ENCODE measurements at regions not wholly inside any gene's neighbourhood (a gene's known extent, or its start where the extent isn't known, plus 50 kb on each side); places are given as distances from the start of the nearest gene placed in this dataset.
A peak's percentile ranks its signal among the peaks of the same experiment; 100 is the strongest.

GRCh38 chr7:130948822-130949221, 214.8 kb upstream of the KLF14 start:
- WGBS (ENCODE audit: insufficient coverage), result 50% methylated on average over 1 of the region's 1 CpG
- Histone ChIP-seq H3K27ac (ENCODE audit: low read length in 2 of 2) (no peak overlapping the region), H3K4me1 (ENCODE audit: control insufficient read depth in 2 of 2, insufficient read depth in 2 of 2, low read length in 2 of 2) (peaks cover 30 to 55% of the 10 kb centered on the region in 2 donors), H3K79me2 (ENCODE audit: control insufficient read depth, insufficient read depth, low read length) (peaks cover 96% of the 10 kb centered on the region), H3K4me3 (ENCODE audit: control extremely low read depth in 1 of 5, extremely low read depth in 1 of 5, insufficient read depth in 1 of 5, low read depth in 2 of 5, low read length in 4 of 5) (no peak overlapping the region), H3K9ac (ENCODE audit: low read length) (no peak overlapping the region), H3K4me2 (replicated peaks; ENCODE audit: low read depth, low read length, poor library complexity, severe bottlenecking) (no peak overlapping the region), H3K36me3 (replicated peaks in 1 of 2; ENCODE audit: control extremely low read depth in 1 of 2, control insufficient read depth in 1 of 2, extremely low read depth in 1 of 2, insufficient read depth in 2 of 2, low read length in 1 of 2) (peaks cover 8 to 35% of the 10 kb centered on the region in 2 experiments), H4K20me1 (ENCODE audit: control insufficient read depth, insufficient read depth, low read length, poor library complexity, severe bottlenecking) (peaks cover 16% of the 10 kb centered on the region), H2AFZ (ENCODE audit: insufficient read depth, low read depth, low read length, poor library complexity, severe bottlenecking) (no peak overlapping the region), H3K27me3 (replicated peaks in 1 of 4; ENCODE audit: control extremely low read depth in 1 of 4, control insufficient read depth in 3 of 4, insufficient read depth in 4 of 4, low read length in 3 of 4) (no peaks in the 10 kb centered on the region), H3K9me3 (ENCODE audit: control extremely low read depth in 1 of 3, control insufficient read depth in 2 of 3, insufficient read depth in 1 of 3, low read length in 2 of 3) (no peaks in the 10 kb centered on the region)
- ChIA-PET CTCF (interaction anchor here (1.0 to 1.6 kb wide), 3 partner anchors 22 to 52 kb away, joined by 3 to 5 read pairs (median 5); no protein-coding TSS in a partner anchor), POLR2A (interaction anchor here (2.4 kb wide), 1 partner anchor 9 kb away, joined by 9 read pairs; no protein-coding TSS in a partner anchor)
- Mint-ChIP-seq H3K27me3 (no peaks in the 10 kb centered on the region), H3K27ac (peak overlapping the region; percentile 59), H3K9me3 (ENCODE audit: insufficient read depth) (no peaks in the 10 kb centered on the region), H3K4me3 (peak overlapping the region; percentile 9), H3K4me1 (peaks cover 59% of the 10 kb centered on the region)
- TF ChIP-seq CTCF (IDR thresholded peaks at IDR 0.05), result no peak
- no peak for TF ChIP-seq EZH2 (IDR thresholded peaks at IDR 0.05; ENCODE audit: borderline replicate concordance, insufficient read depth, low read depth, low read length, poor library complexity, severe bottlenecking)
- DNase-seq, result no peak
- no peak for ATAC-seq (ENCODE audit: low read depth)
- intact Hi-C loops (cut with micrococcal nuclease), result no loop called here

- no CpG with 5 or more reads among the region's 2 CpGs for WGBS (ENCODE audit: insufficient coverage)
- Mint-ChIP-seq H3K4me3 (no peak overlapping the region), H3K9me3 (ENCODE audit: insufficient read depth) (no peaks in the 10 kb centered on the region), H3K27ac (peak overlapping the region; percentile 27), H3K27me3 (no peaks in the 10 kb centered on the region), H3K4me1 (peaks cover 59% of the 10 kb centered on the region)
- no peak for ATAC-seq (ENCODE audit: low read depth)
- Histone ChIP-seq H3K9me3 (ENCODE audit: control extremely low read depth in 1 of 3, control insufficient read depth in 2 of 3, insufficient read depth in 1 of 3, low read length in 2 of 3) (no peaks in the 10 kb centered on the region), H3K4me2 (replicated peaks; ENCODE audit: low read depth, low read length, poor library complexity, severe bottlenecking) (no peak overlapping the region), H3K79me2 (ENCODE audit: control insufficient read depth, insufficient read depth, low read length) (peaks cover 98% of the 10 kb centered on the region), H3K4me1 (ENCODE audit: control insufficient read depth in 2 of 2, insufficient read depth in 2 of 2, low read length in 2 of 2) (peaks cover 25 to 52% of the 10 kb centered on the region in 2 donors), H3K27me3 (replicated peaks in 1 of 4; ENCODE audit: control extremely low read depth in 1 of 4, control insufficient read depth in 3 of 4, insufficient read depth in 4 of 4, low read length in 3 of 4) (no peaks in the 10 kb centered on the region), H4K20me1 (ENCODE audit: control insufficient read depth, insufficient read depth, low read length, poor library complexity, severe bottlenecking) (peaks cover 19% of the 10 kb centered on the region), H2AFZ (ENCODE audit: insufficient read depth, low read depth, low read length, poor library complexity, severe bottlenecking) (no peak overlapping the region), H3K9ac (ENCODE audit: low read length) (no peak overlapping the region), H3K27ac (ENCODE audit: low read length in 2 of 2) (no peak overlapping the region), H3K36me3 (replicated peaks in 1 of 2; ENCODE audit: control extremely low read depth in 1 of 2, control insufficient read depth in 1 of 2, extremely low read depth in 1 of 2, insufficient read depth in 2 of 2, low read length in 1 of 2) (peaks cover 5 to 31% of the 10 kb centered on the region in 2 experiments), H3K4me3 (ENCODE audit: control extremely low read depth in 1 of 5, extremely low read depth in 1 of 5, insufficient read depth in 1 of 5, low read depth in 2 of 5, low read length in 4 of 5) (no peak overlapping the region)
- TF ChIP-seq EZH2 (IDR thresholded peaks at IDR 0.05; ENCODE audit: borderline replicate concordance, insufficient read depth, low read depth, low read length, poor library complexity, severe bottlenecking) (no peak), CTCF (IDR thresholded peaks at IDR 0.05) (no peak)
- POLR2A ChIA-PET, result interaction anchor here (2.4 kb wide), 1 partner anchor 8 kb away, joined by 9 read pairs; no protein-coding TSS in a partner anchor
- intact Hi-C loops (cut with micrococcal nuclease), result no loop called here
- no peak for DNase-seq
- CTCF ChIA-PET, result interaction anchor here (0.6 to 0.9 kb wide), 3 partner anchors 10 to 45 kb away, joined by 3 read pairs; no protein-coding TSS in a partner anchor
These were observed 215.5 kb upstream of the KLF14 start for GRCh38 chr7:130949550-130949949.

Measured in B cell (primary cell).